ENCODE measurements at regions not wholly inside any gene's neighbourhood (a gene's known extent, or its start where the extent isn't known, plus 50 kb on each side); places are given as distances from the start of the nearest gene placed in this dataset.

- no peaks in the 10 kb centered on the region for H3K27me3 ChIP-seq
- DNase-seq: no peak
- intact Hi-C loops (cut with DNase I; ENCODE audit: low total_unique reads): no loop called here
- no peaks in the 10 kb centered on the region for H3K36me3 ChIP-seq (ENCODE audit: low read depth, missing control alignments)
- no peak overlapping the region for H3K27ac ChIP-seq
- no peak overlapping the region for H3K4me3 ChIP-seq
- TF ChIP-seq POLR2A (IDR thresholded peaks at IDR 0.05): no peak
- TF ChIP-seq CTCF (IDR thresholded peaks at IDR 0.05): no peak
- H3K9me3 ChIP-seq: no peaks in the 10 kb centered on the region
- H3K4me1 ChIP-seq: no peaks in the 10 kb centered on the region
- 90 to 96% methylated on average over 3 of the region's 3 CpGs for WGBS, 2 donors
These were observed 290.0 kb upstream of the SEMA3A start for GRCh38 chr7:84484502-84485079.

GRCh38 chr7:84482476-84482875 is 287.9 kb upstream of the SEMA3A start:
- intact Hi-C loops (cut with DNase I; ENCODE audit: low total_unique reads): no loop called here
- WGBS, 2 donors: 95 to 100% methylated on average over 1 of the region's 1 CpG
- H3K4me3 ChIP-seq: no peak overlapping the region
- no peaks in the 10 kb centered on the region for H3K4me1 ChIP-seq
- no peaks in the 10 kb centered on the region for H3K9me3 ChIP-seq
- TF ChIP-seq POLR2A (IDR thresholded peaks at IDR 0.05) (no peak), CTCF (IDR thresholded peaks at IDR 0.05) (no peak)
- H3K36me3 ChIP-seq (ENCODE audit: low read depth, missing control alignments): no peaks in the 10 kb centered on the region
- no peak overlapping the region for H3K27ac ChIP-seq
- no peaks in the 10 kb centered on the region for H3K27me3 ChIP-seq
- no peak for DNase-seq

DNA sequence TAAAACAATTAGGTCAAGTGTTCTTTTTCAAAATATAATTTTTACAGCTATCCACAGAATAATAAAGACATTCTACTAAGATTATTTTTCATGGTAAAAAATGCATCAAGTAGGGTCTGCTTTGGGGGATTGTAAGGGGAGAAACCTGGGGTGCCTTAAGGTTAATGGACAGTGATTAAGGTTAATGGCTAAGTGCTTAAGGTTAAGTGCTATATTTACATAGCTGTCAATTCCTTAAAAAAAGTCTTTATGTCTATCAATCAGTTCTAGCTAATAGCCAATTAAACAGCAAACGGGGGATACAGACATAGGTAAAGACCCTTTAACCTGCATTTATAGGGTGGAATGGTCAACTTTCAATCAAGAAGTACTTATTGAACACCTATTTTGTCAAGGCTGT is 284.5 kb upstream of the SEMA3A start:
- Histone ChIP-seq H3K27ac (no peak overlapping the region), H3K4me1 (no peaks in the 10 kb centered on the region), H3K9me3 (no peaks in the 10 kb centered on the region), H3K4me3 (no peak overlapping the region), H3K27me3 (no peaks in the 10 kb centered on the region), H3K36me3 (ENCODE audit: low read depth, missing control alignments) (no peaks in the 10 kb centered on the region)
- WGBS, 2 donors: 85 to 100% methylated on average over 1 of the region's 1 CpG
- no peak for DNase-seq
- TF ChIP-seq POLR2A (IDR thresholded peaks at IDR 0.05) (no peak), CTCF (IDR thresholded peaks at IDR 0.05) (no peak)
- intact Hi-C loops (cut with DNase I; ENCODE audit: low total_unique reads): no loop called here

GRCh38 chr7:84477786-84478478 is 283.3 kb upstream of the SEMA3A start:
- intact Hi-C loops (cut with DNase I; ENCODE audit: low total_unique reads): no loop called here
- Histone ChIP-seq H3K36me3 (ENCODE audit: low read depth, missing control alignments) (no peaks in the 10 kb centered on the region), H3K4me1 (no peaks in the 10 kb centered on the region), H3K27me3 (no peaks in the 10 kb centered on the region), H3K27ac (no peak overlapping the region), H3K4me3 (no peak overlapping the region), H3K9me3 (no peaks in the 10 kb centered on the region)
- no peak for TF ChIP-seq POLR2A (IDR thresholded peaks at IDR 0.05)
- TF ChIP-seq CTCF (IDR thresholded peaks at IDR 0.05): no peak
- no peak for DNase-seq
- WGBS, 2 donors: 76 to 81% methylated on average over 4 of the region's 4 CpGs

GRCh38 chr7:84474436-84474835 is 279.8 kb upstream of the SEMA3A start:
- no peaks in the 10 kb centered on the region for H3K4me1 ChIP-seq
- no peaks in the 10 kb centered on the region for H3K36me3 ChIP-seq (ENCODE audit: low read depth, missing control alignments)
- intact Hi-C loops (cut with DNase I; ENCODE audit: low total_unique reads): no loop called here
- no peaks in the 10 kb centered on the region for H3K27me3 ChIP-seq
- H3K9me3 ChIP-seq: no peaks in the 10 kb centered on the region
- 63 to 80% methylated on average over 1 of the region's 1 CpG for WGBS, 2 donors
- no peak overlapping the region for H3K27ac ChIP-seq
- no peak for DNase-seq
- no peak overlapping the region for H3K4me3 ChIP-seq
- TF ChIP-seq CTCF (IDR thresholded peaks at IDR 0.05) (no peak), POLR2A (IDR thresholded peaks at IDR 0.05) (no peak)
